Daoy (cell line): ENCODE measurements at regions not wholly inside any gene's neighbourhood (a gene's known extent, or its start where the extent isn't known, plus 50 kb on each side); places are given as distances from the start of the nearest gene placed in this dataset.
"Not testable (repeated sequence)": the region's sequence is repeated elsewhere in the genome, so short reads cannot be mapped to it uniquely, and the experiment has no call there.

ENCODE experiments used
- DNase-seq: peaks from one replicate; pipeline ENCODE4 v3.0.0-alpha.2; 2015; ENCODE audit warnings: low read depth

- DNase-seq, result no peak
These were observed 238.2 kb downstream of the NRIP1 start for GRCh38 chr21:14826630-14827029.

GRCh38 chr21:14825514-14825974 is 239.3 kb downstream of the NRIP1 start:
- DNase-seq, result no peak

- no peak for DNase-seq
These were observed 240.7 kb downstream of the NRIP1 start for GRCh38 chr21:14824126-14824525.

GRCh38 chr21:14817311-14817710 is 247.5 kb downstream of the NRIP1 start:
- DNase-seq, result no peak

- DNase-seq, result no peak
These were observed 249.8 kb downstream of the NRIP1 start for GRCh38 chr21:14814991-14815390.

- DNase-seq, result no peak
These were observed 250.5 kb downstream of the NRIP1 start for GRCh38 chr21:14814282-14814681.

- not testable (repeated sequence) for DNase-seq
These were observed 258.1 kb upstream of the SAMSN1 start for GRCh38 chr21:14804170-14804569.

- DNase-seq, result no peak
These were observed 251.4 kb upstream of the SAMSN1 start for GRCh38 chr21:14797543-14797942.

- DNase-seq, result no peak
These were observed 241.2 kb upstream of the SAMSN1 start for GRCh38 chr21:14787312-14787711.

GRCh38 chr21:14785679-14786078 is 239.6 kb upstream of the SAMSN1 start:
- DNase-seq, result no peak

- DNase-seq, result no peak
These were observed 227.7 kb upstream of the SAMSN1 start for GRCh38 chr21:14773777-14774345.

- no peak for DNase-seq
These were observed 225.5 kb upstream of the SAMSN1 start for GRCh38 chr21:14771593-14771992.

GRCh38 chr21:14768042-14768441 is 221.9 kb upstream of the SAMSN1 start:
- DNase-seq, result no peak

- DNase-seq, result no peak
These were observed 221.2 kb upstream of the SAMSN1 start for GRCh38 chr21:14767192-14767852.

- peak; percentile 2 for DNase-seq
These were observed 220.1 kb upstream of the SAMSN1 start for GRCh38 chr21:14766241-14766640.

GRCh38 chr21:14763695-14764064 is 217.6 kb upstream of the SAMSN1 start:
- DNase-seq, result no peak

GRCh38 chr21:14762734-14763694 is 216.9 kb upstream of the SAMSN1 start:
- no peak for DNase-seq

- DNase-seq, result no peak
These were observed 216.2 kb upstream of the SAMSN1 start for GRCh38 chr21:14762327-14762726.

GRCh38 chr21:14759285-14759684 is 213.2 kb upstream of the SAMSN1 start:
- no peak for DNase-seq

GRCh38 chr21:14758849-14759248 is 212.7 kb upstream of the SAMSN1 start:
- no peak for DNase-seq

- DNase-seq, result no peak
These were observed 211.6 kb upstream of the SAMSN1 start for GRCh38 chr21:14757533-14758327.

- DNase-seq, result no peak
These were observed 209.0 kb upstream of the SAMSN1 start for GRCh38 chr21:14755086-14755485.
